CD14-positive monocyte (primary cell): ENCODE measurements at regions not wholly inside any gene's neighbourhood (a gene's known extent, or its start where the extent isn't known, plus 50 kb on each side); places are given as distances from the start of the nearest gene placed in this dataset.
A peak's percentile ranks its signal among the peaks of the same experiment; 100 is the strongest.

ENCODE experiments used
- DNase-seq, 3 donors: peaks; one replicate each; pipeline ENCODE4 v3.0.0-alpha.2; 2011 to 2022
- H2AFZ ChIP-seq: 2 replicates; pipeline ENCODE4 v1.6.0; 2012; ENCODE audit warnings: mild to moderate bottlenecking, low read depth, low read length, inconsistent platforms; ENCODE audit not compliant: insufficient read depth, poor library complexity, severe bottlenecking
- H3K27ac ChIP-seq, 2 donors: 1 replicate in 1 of 2; 2 replicates in 1 of 2; pipeline ENCODE4 v1.5.1; 2012 to 2013; ENCODE audit warnings: low read length in 2 of 2, control low read depth in 1 of 2, inconsistent platforms in 1 of 2, low read depth in 1 of 2, mild to moderate bottlenecking in 1 of 2
- H3K27me3 ChIP-seq, 2 donors: one replicate each; pipeline versions ENCODE4 v1.6.0 to v1.6.1; 2011 to 2013; ENCODE audit warnings: low read length in 2 of 2; ENCODE audit not compliant: control insufficient read depth in 2 of 2, insufficient read depth in 2 of 2
- H3K36me3 ChIP-seq, 2 donors: replicated peaks in 1 of 2; 1 replicate in 1 of 2; 2 replicates in 1 of 2; pipeline versions ENCODE4 v1.5.1 to v1.6.1; 2012 to 2013; ENCODE audit warnings: low read length in 2 of 2, control low read depth in 1 of 2, inconsistent platforms in 1 of 2, mild to moderate bottlenecking in 1 of 2; ENCODE audit not compliant: insufficient read depth in 2 of 2, control insufficient read depth in 1 of 2
- H3K4me1 ChIP-seq, 2 donors: 1 replicate in 1 of 2; 2 replicates in 1 of 2; pipeline versions ENCODE4 v1.5.1 to v1.6.1; 2012 to 2013; ENCODE audit warnings: low read length in 2 of 2, control low read depth in 1 of 2, inconsistent platforms in 1 of 2, mild to moderate bottlenecking in 1 of 2, moderate library complexity in 1 of 2; ENCODE audit not compliant: insufficient read depth in 2 of 2, control insufficient read depth in 1 of 2
- H3K4me2 ChIP-seq: replicated peaks from 2 replicates; pipeline ENCODE3; 2012; ENCODE audit warnings: low read length, moderate library complexity, mild to moderate bottlenecking; ENCODE audit not compliant: poor library complexity, severe bottlenecking; ENCODE audit errors: extremely low read depth
- H3K4me3 ChIP-seq, 3 experiments: fragments of 200-600 bp in 1 of 3; sonication (generic) in 1 of 3; replicated peaks in 1 of 3; 1 replicate in 2 of 3; 2 replicates in 1 of 3; pipeline ENCODE4 v1.5.1; 2011 to 2013; ENCODE audit warnings: low read length in 3 of 3, mild to moderate bottlenecking in 3 of 3, control low read depth in 2 of 3, low read depth in 2 of 3, inconsistent platforms in 1 of 3, moderate library complexity in 1 of 3
- H3K79me2 ChIP-seq: 2 replicates; pipeline ENCODE4 v1.6.0; 2012; ENCODE audit warnings: mild to moderate bottlenecking, control low read depth, inconsistent platforms, low read length, moderate library complexity; ENCODE audit not compliant: insufficient read depth
- H3K9ac ChIP-seq: 2 replicates; pipeline ENCODE4 v1.6.0; 2017; ENCODE audit warnings: low read length, mild to moderate bottlenecking; ENCODE audit not compliant: insufficient read depth, poor library complexity, severe bottlenecking
- H3K9me3 ChIP-seq, 2 donors: replicated peaks in 1 of 2; 1 replicate in 1 of 2; 2 replicates in 1 of 2; pipeline versions ENCODE4 v1.5.1 to v1.6.1; 2012 to 2013; ENCODE audit warnings: low read length in 2 of 2, control low read depth in 1 of 2; ENCODE audit not compliant: control insufficient read depth in 1 of 2, insufficient read depth in 1 of 2
- H4K20me1 ChIP-seq: 2 replicates; pipeline ENCODE4 v1.6.0; 2012; ENCODE audit warnings: mild to moderate bottlenecking, low read length, control low read depth, moderate library complexity; ENCODE audit not compliant: insufficient read depth
- H3K27ac Mint-ChIP-seq, 7 donors: one replicate each; pipeline ENCODE4 v1.8.0; 2020; ENCODE audit warnings: mild to moderate bottlenecking in 7 of 7, mixed read lengths in 7 of 7, moderate library complexity in 6 of 7, inconsistent platforms in 2 of 7
- H3K27me3 Mint-ChIP-seq, 3 donors: one replicate each; pipeline ENCODE4 v1.8.0; 2021 to 2022; ENCODE audit warnings: low read depth in 3 of 3, mild to moderate bottlenecking in 3 of 3, mixed read lengths in 3 of 3, moderate library complexity in 3 of 3, inconsistent platforms in 1 of 3
- H3K36me3 Mint-ChIP-seq, 2 donors: one replicate each; pipeline ENCODE4 v1.8.0; 2020; ENCODE audit warnings: mixed read lengths in 2 of 2, inconsistent platforms in 1 of 2, mild to moderate bottlenecking in 1 of 2
- H3K4me1 Mint-ChIP-seq: one replicate; pipeline ENCODE4 v1.8.0; 2020; ENCODE audit warnings: mild to moderate bottlenecking, mixed read lengths
- H3K4me3 Mint-ChIP-seq, 2 donors: one replicate each; pipeline ENCODE4 v1.8.0; 2020; ENCODE audit warnings: mild to moderate bottlenecking in 2 of 2, mixed read lengths in 2 of 2, moderate library complexity in 1 of 2
- H3K9me3 Mint-ChIP-seq, 7 donors: one replicate each; pipeline ENCODE4 v1.8.0; 2020 to 2022; ENCODE audit warnings: mixed read lengths in 7 of 7, mild to moderate bottlenecking in 6 of 7, moderate library complexity in 6 of 7, inconsistent platforms in 2 of 7
- WGBS: methylation state at CpG from one replicate; pipeline ENCODE4 v1.1.5; 2013; ENCODE audit warnings: missing lambda C conversion rate; ENCODE audit not compliant: insufficient coverage; 5-methylcytosine and 5-hydroxymethylcytosine counted together
- intact Hi-C, 2 donors: fragments of 100-400 bp; cut with micrococcal nuclease; formaldehyde crosslinking; loops; one replicate each; pipeline versions ENCODE4 v1.15.0 to v1.15.1; 2023
- TF ChIP-seq, protein P1 (sequence below): fragments of 200-600 bp; IDR thresholded peaks from one replicate; pipeline ENCODE4 v1.8.0; 2022; ENCODE audit warnings: antibody characterized with exemption, mild to moderate bottlenecking

DNA sequence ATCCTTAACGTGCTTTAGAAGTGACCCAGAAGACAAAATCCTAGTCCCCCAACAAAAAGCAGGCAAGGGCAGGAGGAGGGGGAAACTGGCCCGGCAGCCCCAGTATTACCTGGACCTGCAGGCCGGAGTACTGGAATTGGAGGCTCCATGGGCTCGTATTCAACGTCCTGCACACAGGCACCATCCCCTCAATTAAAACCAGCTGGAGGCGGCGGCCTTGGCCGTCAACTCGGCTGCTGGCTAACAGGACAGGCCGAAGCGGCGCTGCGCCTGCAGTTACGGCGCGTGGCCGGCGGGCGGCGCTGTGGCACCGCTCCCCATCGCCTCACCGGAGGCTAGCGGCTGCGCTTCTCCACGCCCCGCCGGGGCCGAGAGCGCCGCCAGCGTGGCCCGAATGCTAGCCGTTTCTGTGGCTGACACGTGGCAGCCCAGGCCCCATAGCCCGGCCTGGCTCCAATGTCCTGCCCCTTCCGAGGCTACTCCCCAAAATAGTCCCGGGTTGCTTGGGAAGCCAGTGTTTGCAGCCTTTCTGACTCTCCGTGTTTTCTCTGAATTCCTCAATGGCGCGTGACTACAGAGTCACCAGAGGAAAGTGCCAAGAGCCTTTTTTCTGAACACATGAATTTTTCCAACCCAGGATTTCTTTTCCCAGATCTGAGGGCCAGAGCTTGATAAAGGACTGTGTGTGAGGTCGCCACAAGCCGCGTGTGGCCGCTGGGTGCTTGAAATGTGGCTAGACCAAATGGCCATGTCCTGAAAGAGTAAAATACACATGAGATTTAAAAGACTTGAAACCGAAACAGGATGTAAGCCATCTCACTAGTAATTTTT, 82.5 kb downstream of the HHIPL2 start:
- Histone ChIP-seq H3K4me2 (peak overlapping the region; percentile 73), H3K36me3 (no peaks in the 10 kb centered on the region), H3K9ac (peak overlapping the region; percentile 64), H2AFZ (peak overlapping the region; percentile 89), H3K9me3 (no peaks in the 10 kb centered on the region), H3K4me3 (peak overlapping the region; percentile 49 to 76 (median 61)), H3K27me3 (no peaks in the 10 kb centered on the region), H4K20me1 (no peaks in the 10 kb centered on the region), H3K4me1 (peaks cover 9 to 15% of the 10 kb centered on the region in 2 donors), H3K27ac (peak overlapping the region; percentile 71 to 74), H3K79me2 (no peaks in the 10 kb centered on the region)
- under 1% methylated on average over 44 of the region's 46 CpGs for WGBS
- Mint-ChIP-seq H3K27ac (peak overlapping the region; percentile 86 to 94 (median 90)), H3K9me3 (peaks cover 0 to 5% (median 0%) of the 10 kb centered on the region in 7 donors), H3K27me3 (peaks cover 0 to 11% (median 1%) of the 10 kb centered on the region in 3 donors), H3K4me1 (peaks cover 14% of the 10 kb centered on the region), H3K4me3 (peak overlapping the region; percentile 81 to 91), H3K36me3 (no peaks in the 10 kb centered on the region)
- TF ChIP-seq, protein P1, sequence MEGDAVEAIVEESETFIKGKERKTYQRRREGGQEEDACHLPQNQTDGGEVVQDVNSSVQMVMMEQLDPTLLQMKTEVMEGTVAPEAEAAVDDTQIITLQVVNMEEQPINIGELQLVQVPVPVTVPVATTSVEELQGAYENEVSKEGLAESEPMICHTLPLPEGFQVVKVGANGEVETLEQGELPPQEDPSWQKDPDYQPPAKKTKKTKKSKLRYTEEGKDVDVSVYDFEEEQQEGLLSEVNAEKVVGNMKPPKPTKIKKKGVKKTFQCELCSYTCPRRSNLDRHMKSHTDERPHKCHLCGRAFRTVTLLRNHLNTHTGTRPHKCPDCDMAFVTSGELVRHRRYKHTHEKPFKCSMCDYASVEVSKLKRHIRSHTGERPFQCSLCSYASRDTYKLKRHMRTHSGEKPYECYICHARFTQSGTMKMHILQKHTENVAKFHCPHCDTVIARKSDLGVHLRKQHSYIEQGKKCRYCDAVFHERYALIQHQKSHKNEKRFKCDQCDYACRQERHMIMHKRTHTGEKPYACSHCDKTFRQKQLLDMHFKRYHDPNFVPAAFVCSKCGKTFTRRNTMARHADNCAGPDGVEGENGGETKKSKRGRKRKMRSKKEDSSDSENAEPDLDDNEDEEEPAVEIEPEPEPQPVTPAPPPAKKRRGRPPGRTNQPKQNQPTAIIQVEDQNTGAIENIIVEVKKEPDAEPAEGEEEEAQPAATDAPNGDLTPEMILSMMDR, result peak; percentile 100
- DNase-seq, result peak; percentile 82 to 88 (median 85)
- intact Hi-C loops, result loop anchor here (2.0 to 10.0 kb wide), 5 partner anchors 167 to 659 kb away; partner anchors contain the start of genes AIDA (in 1 of the 2) and BROX (in 1 of the 2)

DNA sequence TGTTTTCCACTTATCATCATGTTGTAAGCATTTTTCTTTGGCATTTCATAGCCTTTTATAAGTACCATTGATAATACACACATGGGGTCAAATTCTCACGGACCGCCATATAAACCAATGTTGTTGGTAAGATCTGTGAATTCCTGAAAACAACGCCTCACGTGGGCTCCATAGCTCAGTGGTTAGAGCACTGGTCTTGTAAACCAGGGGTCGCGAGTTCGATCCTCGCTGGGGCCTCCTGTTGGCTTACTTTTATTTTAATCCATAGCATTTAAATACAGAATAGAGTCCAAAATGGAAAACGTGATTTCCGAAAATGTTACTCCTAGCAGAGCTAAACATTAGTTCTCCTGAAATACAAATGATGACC, 83.1 kb downstream of the HHIPL2 start:
- peaks cover 9 to 15% of the 10 kb centered on the region in 2 donors for H3K4me1 ChIP-seq
- Mint-ChIP-seq H3K9me3 (peaks cover 0 to 5% (median 0%) of the 10 kb centered on the region in 7 donors), H3K27ac (peak overlapping the region in 6 of 7 donors; percentile 34 to 76 (median 55)), H3K27me3 (peaks cover 0 to 12% (median 1%) of the 10 kb centered on the region in 3 donors), H3K4me1 (peaks cover 14% of the 10 kb centered on the region), H3K36me3 (no peaks in the 10 kb centered on the region), H3K4me3 (peak overlapping the region; percentile 81 to 84)
- H4K20me1 ChIP-seq, result no peaks in the 10 kb centered on the region
- peak overlapping the region; percentile 23 to 76 (median 59) for H3K4me3 ChIP-seq
- no peaks in the 10 kb centered on the region for H3K9me3 ChIP-seq
- H3K4me2 ChIP-seq, result peak overlapping the region; percentile 73
- peak; percentile 61 to 82 (median 69) for DNase-seq
- H3K9ac ChIP-seq, result peak overlapping the region; percentile 64
- H2AFZ ChIP-seq, result peak overlapping the region; percentile 89
- 0% methylated on average over 2 of the region's 10 CpGs for WGBS
- no peaks in the 10 kb centered on the region for H3K79me2 ChIP-seq
- TF ChIP-seq, protein P1, result no peak
- H3K27me3 ChIP-seq, result no peaks in the 10 kb centered on the region
- intact Hi-C loops, result loop anchor here (2.0 to 10.0 kb wide), 5 partner anchors 167 to 660 kb away; partner anchors contain the start of genes AIDA (in 1 of the 2) and BROX (in 1 of the 2)
- no peaks in the 10 kb centered on the region for H3K36me3 ChIP-seq
- no peak overlapping the region for H3K27ac ChIP-seq
